ENCODE measurements at regions not wholly inside any gene's neighbourhood (a gene's known extent, or its start where the extent isn't known, plus 50 kb on each side); places are given as distances from the start of the nearest gene placed in this dataset.

- ChIA-PET POLR2A (no interaction called here), CTCF (interaction anchor here (0.8 kb wide), 1 partner anchor 12 kb away, joined by 3 read pairs; no protein-coding TSS in a partner anchor)
- peaks cover 7% of the 10 kb centered on the region for H3K4me1 Mint-ChIP-seq (ENCODE audit: low read depth, unreplicated experiment)
- peak overlapping the region; percentile 0 for H3K27ac Mint-ChIP-seq (ENCODE audit: unreplicated experiment)
- H3K9me3 Mint-ChIP-seq (ENCODE audit: unreplicated experiment), result no peaks in the 10 kb centered on the region
- intact Hi-C loops (cut with micrococcal nuclease; ENCODE audit: unreplicated experiment), result no loop called here
- no peaks in the 10 kb centered on the region for H3K27me3 Mint-ChIP-seq (ENCODE audit: insufficient read depth, unreplicated experiment)
- Histone ChIP-seq H3K27me3 (replicated peaks; ENCODE audit: control insufficient read depth, insufficient read depth, low read length) (no peaks in the 10 kb centered on the region), H3K9me3 (no peaks in the 10 kb centered on the region), H3K36me3 (ENCODE audit: control insufficient read depth, insufficient read depth, low read length) (no peaks in the 10 kb centered on the region), H3K4me3 (ENCODE audit: low read depth, low read length) (no peak overlapping the region), H3K4me1 (peaks cover 14% of the 10 kb centered on the region)
- TF ChIP-seq CTCF (IDR thresholded peaks at IDR 0.05; ENCODE audit: insufficient read depth in 1 of 2, low read depth in 1 of 2, low read length in 1 of 2, severe bottlenecking in 1 of 2, unreplicated experiment in 1 of 2), result no peak
- BruUV-seq (replicated peaks), result no TSS peak
- no peaks in the 10 kb centered on the region for H3K36me3 Mint-ChIP-seq (ENCODE audit: insufficient read depth, unreplicated experiment)
- H3K4me3 Mint-ChIP-seq (ENCODE audit: unreplicated experiment), result no peak overlapping the region
- DNase-seq, result no peak
These were observed 147.3 kb downstream of the B3GNT2 start for GRCh38 chr2:62343206-62343605.

- Mint-ChIP-seq H3K27ac (ENCODE audit: unreplicated experiment) (peak overlapping the region; percentile 45), H3K27me3 (ENCODE audit: insufficient read depth, unreplicated experiment) (no peaks in the 10 kb centered on the region), H3K4me3 (ENCODE audit: unreplicated experiment) (no peak overlapping the region), H3K9me3 (ENCODE audit: unreplicated experiment) (no peaks in the 10 kb centered on the region), H3K4me1 (ENCODE audit: low read depth, unreplicated experiment) (peaks cover 16% of the 10 kb centered on the region), H3K36me3 (ENCODE audit: insufficient read depth, unreplicated experiment) (no peaks in the 10 kb centered on the region)
- no TSS peak for BruUV-seq (replicated peaks)
- peaks cover 16% of the 10 kb centered on the region for H3K4me1 ChIP-seq
- ChIA-PET CTCF (no interaction called here), POLR2A (no interaction called here)
- intact Hi-C loops (cut with micrococcal nuclease; ENCODE audit: unreplicated experiment), result no loop called here
- TF ChIP-seq CTCF (IDR thresholded peaks at IDR 0.05; ENCODE audit: insufficient read depth in 1 of 2, low read depth in 1 of 2, low read length in 1 of 2, severe bottlenecking in 1 of 2, unreplicated experiment in 1 of 2), result no peak
- peak; percentile 22 to 52 for DNase-seq
- H3K4me3 ChIP-seq (ENCODE audit: low read depth, low read length), result no peak overlapping the region
- H3K27me3 ChIP-seq (replicated peaks; ENCODE audit: control insufficient read depth, insufficient read depth, low read length), result no peaks in the 10 kb centered on the region
- H3K36me3 ChIP-seq (ENCODE audit: control insufficient read depth, insufficient read depth, low read length), result no peaks in the 10 kb centered on the region
- H3K9me3 ChIP-seq, result no peaks in the 10 kb centered on the region; the same call in 1 of the 2 replicates
These were observed 145.1 kb downstream of the B3GNT2 start for GRCh38 chr2:62340994-62341484.

- no peak overlapping the region for H3K27ac Mint-ChIP-seq (ENCODE audit: unreplicated experiment)
- no peak for DNase-seq
- Histone ChIP-seq H3K36me3 (ENCODE audit: control insufficient read depth, insufficient read depth, low read length) (no peaks in the 10 kb centered on the region), H3K4me3 (ENCODE audit: low read depth, low read length) (no peak overlapping the region), H3K27me3 (replicated peaks; ENCODE audit: control insufficient read depth, insufficient read depth, low read length) (no peaks in the 10 kb centered on the region), H3K4me1 (peaks cover 28% of the 10 kb centered on the region), H3K9me3 (no peaks in the 10 kb centered on the region; the same call in 1 of the 2 replicates)
- intact Hi-C loops (cut with micrococcal nuclease; ENCODE audit: unreplicated experiment), result no loop called here
- ChIA-PET CTCF (no interaction called here), POLR2A (no interaction called here)
- no peaks in the 10 kb centered on the region for H3K27me3 Mint-ChIP-seq (ENCODE audit: insufficient read depth, unreplicated experiment)
- H3K9me3 Mint-ChIP-seq (ENCODE audit: unreplicated experiment), result no peaks in the 10 kb centered on the region
- TF ChIP-seq CTCF (IDR thresholded peaks at IDR 0.05; ENCODE audit: insufficient read depth in 1 of 2, low read depth in 1 of 2, low read length in 1 of 2, severe bottlenecking in 1 of 2, unreplicated experiment in 1 of 2), result no peak
- no TSS peak for BruUV-seq (replicated peaks)
- H3K36me3 Mint-ChIP-seq (ENCODE audit: insufficient read depth, unreplicated experiment), result no peaks in the 10 kb centered on the region
- H3K4me1 Mint-ChIP-seq (ENCODE audit: low read depth, unreplicated experiment), result peaks cover 23% of the 10 kb centered on the region
- H3K4me3 Mint-ChIP-seq (ENCODE audit: unreplicated experiment), result no peak overlapping the region
These were observed 143.9 kb downstream of the B3GNT2 start for GRCh38 chr2:62339837-62340236.
